ENCODE measurements at regions not wholly inside any gene's neighbourhood (a gene's known extent, or its start where the extent isn't known, plus 50 kb on each side); places are given as distances from the start of the nearest gene placed in this dataset.

DNA sequence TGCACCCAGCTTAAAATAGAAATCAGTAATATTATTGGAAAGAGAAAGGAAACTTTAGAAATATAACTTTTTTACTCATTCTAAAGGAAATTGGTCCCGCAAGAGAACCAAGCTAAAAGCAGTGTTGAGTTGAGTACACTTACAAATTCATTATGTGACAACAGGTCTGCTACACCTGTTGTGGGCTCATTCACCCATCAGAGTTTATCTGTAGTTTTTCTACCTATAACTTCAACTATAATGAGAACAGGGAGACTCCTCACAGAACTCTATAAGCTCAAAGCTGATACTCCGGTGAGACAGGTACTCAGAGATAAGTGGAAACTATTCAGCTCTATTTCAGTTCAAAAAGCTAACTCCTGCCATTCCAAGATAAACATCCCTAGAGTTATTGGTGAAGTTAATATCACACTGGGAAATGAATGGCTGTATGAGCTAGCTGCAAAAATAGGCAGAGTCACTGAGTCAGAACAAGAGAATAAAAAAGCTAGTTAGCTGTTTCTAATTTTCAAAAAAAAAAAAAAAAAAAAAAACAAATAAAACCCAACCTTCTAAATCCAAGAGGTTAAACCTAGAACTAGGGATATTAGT, 121.3 kb downstream of the PPP1R3A start:
- no peak overlapping the region for H3K4me2 ChIP-seq (ENCODE audit: low read depth, low read length)
- H4K20me1 ChIP-seq (ENCODE audit: insufficient read depth, low read length): no peaks in the 10 kb centered on the region
- H4K5ac ChIP-seq (ENCODE audit: low read depth, low read length): no peak overlapping the region
- H3K9ac ChIP-seq (ENCODE audit: low read depth, low read length): no peak overlapping the region
- WGBS, 2 experiments (ENCODE audit: extremely low coverage in 2 of 2, insufficient read length in 1 of 2): no CpG with 5 or more reads among the region's 2 CpGs
- no peak for TF ChIP-seq FOS (IDR thresholded peaks at IDR 0.05; ENCODE audit: low read depth, low read length)
- no peak for TF ChIP-seq BHLHE40 (IDR thresholded peaks at IDR 0.05; ENCODE audit: low read depth, low read length)
- no peak for TF ChIP-seq MAZ (IDR thresholded peaks at IDR 0.05; ENCODE audit: borderline replicate concordance, low read depth, low read length)
- no peak for TF ChIP-seq MAFK (IDR thresholded peaks at IDR 0.05; ENCODE audit: low read depth, low read length)
- no peak for TF ChIP-seq SMC3 (IDR thresholded peaks at IDR 0.05; ENCODE audit: low read depth, low read length)
- no peak for TF ChIP-seq NFE2L2 (IDR thresholded peaks at IDR 0.05; ENCODE audit: low read depth, low read length)
- TF ChIP-seq, protein P1, sequence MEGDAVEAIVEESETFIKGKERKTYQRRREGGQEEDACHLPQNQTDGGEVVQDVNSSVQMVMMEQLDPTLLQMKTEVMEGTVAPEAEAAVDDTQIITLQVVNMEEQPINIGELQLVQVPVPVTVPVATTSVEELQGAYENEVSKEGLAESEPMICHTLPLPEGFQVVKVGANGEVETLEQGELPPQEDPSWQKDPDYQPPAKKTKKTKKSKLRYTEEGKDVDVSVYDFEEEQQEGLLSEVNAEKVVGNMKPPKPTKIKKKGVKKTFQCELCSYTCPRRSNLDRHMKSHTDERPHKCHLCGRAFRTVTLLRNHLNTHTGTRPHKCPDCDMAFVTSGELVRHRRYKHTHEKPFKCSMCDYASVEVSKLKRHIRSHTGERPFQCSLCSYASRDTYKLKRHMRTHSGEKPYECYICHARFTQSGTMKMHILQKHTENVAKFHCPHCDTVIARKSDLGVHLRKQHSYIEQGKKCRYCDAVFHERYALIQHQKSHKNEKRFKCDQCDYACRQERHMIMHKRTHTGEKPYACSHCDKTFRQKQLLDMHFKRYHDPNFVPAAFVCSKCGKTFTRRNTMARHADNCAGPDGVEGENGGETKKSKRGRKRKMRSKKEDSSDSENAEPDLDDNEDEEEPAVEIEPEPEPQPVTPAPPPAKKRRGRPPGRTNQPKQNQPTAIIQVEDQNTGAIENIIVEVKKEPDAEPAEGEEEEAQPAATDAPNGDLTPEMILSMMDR (conservative IDR thresholded peaks at IDR 0.05; ENCODE audit: low read depth, low read length): no peak
- TF ChIP-seq, protein P2, sequence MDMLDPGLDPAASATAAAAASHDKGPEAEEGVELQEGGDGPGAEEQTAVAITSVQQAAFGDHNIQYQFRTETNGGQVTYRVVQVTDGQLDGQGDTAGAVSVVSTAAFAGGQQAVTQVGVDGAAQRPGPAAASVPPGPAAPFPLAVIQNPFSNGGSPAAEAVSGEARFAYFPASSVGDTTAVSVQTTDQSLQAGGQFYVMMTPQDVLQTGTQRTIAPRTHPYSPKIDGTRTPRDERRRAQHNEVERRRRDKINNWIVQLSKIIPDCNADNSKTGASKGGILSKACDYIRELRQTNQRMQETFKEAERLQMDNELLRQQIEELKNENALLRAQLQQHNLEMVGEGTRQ (IDR thresholded peaks at IDR 0.05; ENCODE audit: low read depth, low read length): no peak
- no peak for TF ChIP-seq CEBPB (IDR thresholded peaks at IDR 0.05; ENCODE audit: low read depth, low read length)
- no peak for TF ChIP-seq RAD21 (IDR thresholded peaks at IDR 0.05; ENCODE audit: low read length)
- TF ChIP-seq RFX5 (IDR thresholded peaks at IDR 0.05; ENCODE audit: low read depth, low read length): no peak
- TF ChIP-seq MXI1 (IDR thresholded peaks at IDR 0.05; ENCODE audit: borderline replicate concordance, low read depth, low read length): no peak
- no peak for TF ChIP-seq RCOR1 (IDR thresholded peaks at IDR 0.05; ENCODE audit: insufficient replicate concordance, low read length)
- H3K56ac ChIP-seq (ENCODE audit: extremely low read depth, insufficient read depth, low read length): no peak overlapping the region
- H3K9me3 ChIP-seq (ENCODE audit: control insufficient read depth, insufficient read depth, low read length): no peaks in the 10 kb centered on the region
- DNase-seq: no peak
- H3K23ac ChIP-seq (ENCODE audit: low read depth, low read length): no peak overlapping the region
- peak overlapping the region; percentile 58 for H3K14ac ChIP-seq (replicated peaks; ENCODE audit: low read depth, low read length)
- in situ Hi-C loops (cut with MboI; ENCODE audit: low sequenced_read_pairs) (no loop called here), intact Hi-C loops (cut with micrococcal nuclease) (no loop called here), dilution Hi-C loops (cut with HindIII; ENCODE audit: low sequenced_read_pairs, unreplicated experiment) (no loop called here)
- H4K8ac ChIP-seq (ENCODE audit: low read depth in 2 of 2, low read length in 2 of 2): peak overlapping the region in 1 of 2 experiments; percentile 55; a peak in 1 of 4 replicates
- H2BK120ac ChIP-seq (ENCODE audit: low read depth, low read length): peak overlapping the region; percentile 86
- H3K4me3 ChIP-seq (ENCODE audit: insufficient read depth, low read depth, low read length): no peak overlapping the region
- H2AK9ac ChIP-seq (replicated peaks; ENCODE audit: low read depth, low read length, poor library complexity): no peak overlapping the region
- peak overlapping the region; percentile 10; the same call in 1 of the 3 replicates for H2BK15ac ChIP-seq (ENCODE audit: low read depth, low read length)
- peak overlapping the region; percentile 65 for H2BK5ac ChIP-seq (ENCODE audit: low read depth, low read length, poor library complexity, severe bottlenecking)
- peak overlapping the region; percentile 85; the same call in 1 of the 2 replicates for H2BK20ac ChIP-seq (ENCODE audit: low read depth, low read length)
- H3K9me1 ChIP-seq (ENCODE audit: insufficient read depth, low read length): no peaks in the 10 kb centered on the region
- H4K91ac ChIP-seq (ENCODE audit: insufficient read depth, low read depth, low read length): no peak overlapping the region; the same call in 1 of the 2 replicates
- H2AK5ac ChIP-seq (ENCODE audit: low read depth, low read length): no peak overlapping the region; the same call in 1 of the 2 replicates
- ChIA-PET CTCF (interaction anchor here (0.6 to 0.7 kb wide), 2 partner anchors 103 to 177 kb away, joined by 3 to 6 read pairs; no protein-coding TSS in a partner anchor), POLR2A (ENCODE audit: unreplicated experiment) (no interaction called here)
- no TSS peak for BruUV-seq (replicated peaks)
- H2AFZ ChIP-seq (replicated peaks; ENCODE audit: low read length, poor library complexity): no peak overlapping the region
- H3K4me1 ChIP-seq (ENCODE audit: control insufficient read depth, insufficient read depth, low read length): no peaks in the 10 kb centered on the region; the same call in 1 of the 2 replicates
- H3K18ac ChIP-seq (ENCODE audit: low read depth, low read length): peak overlapping the region; percentile 97; the same call in 1 of the 2 replicates
- H3K4ac ChIP-seq (ENCODE audit: low read depth, low read length): peak overlapping the region; percentile 41; the same call in 1 of the 2 replicates
- no peak for ATAC-seq (ENCODE audit: low read depth)
- H3K27ac ChIP-seq (ENCODE audit: insufficient read depth, low read length): no peak overlapping the region
- H3K79me1 ChIP-seq (ENCODE audit: low read depth in 1 of 2, low read length in 2 of 2): no peaks in the 10 kb centered on the region
- no peaks in the 10 kb centered on the region for H3K27me3 ChIP-seq (ENCODE audit: control insufficient read depth, insufficient read depth, low read length)
- no peaks in the 10 kb centered on the region for H3K36me3 ChIP-seq (ENCODE audit: control insufficient read depth, insufficient read depth, low read length)

All from IMR-90 (cell line).